NCI-H1694 treated with DMSO at 0.1 percent for 48 hours (cell line): ENCODE measurements at regions not wholly inside any gene's neighbourhood (a gene's known extent, or its start where the extent isn't known, plus 50 kb on each side); places are given as distances from the start of the nearest gene placed in this dataset.
A peak's percentile ranks its signal among the peaks of the same experiment; 100 is the strongest.
"Not testable (repeated sequence)": the region's sequence is repeated elsewhere in the genome, so short reads cannot be mapped to it uniquely, and the experiment has no call there.

ENCODE experiments used
- DNase-seq: peaks from one replicate; lab custom pipeline; 2025; lab: John Stamatoyannopoulos, UW

GRCh38 chr1:14259191-14259757 is 339.2 kb upstream of the KAZN start:
- DNase-seq, result no peak

DNA sequence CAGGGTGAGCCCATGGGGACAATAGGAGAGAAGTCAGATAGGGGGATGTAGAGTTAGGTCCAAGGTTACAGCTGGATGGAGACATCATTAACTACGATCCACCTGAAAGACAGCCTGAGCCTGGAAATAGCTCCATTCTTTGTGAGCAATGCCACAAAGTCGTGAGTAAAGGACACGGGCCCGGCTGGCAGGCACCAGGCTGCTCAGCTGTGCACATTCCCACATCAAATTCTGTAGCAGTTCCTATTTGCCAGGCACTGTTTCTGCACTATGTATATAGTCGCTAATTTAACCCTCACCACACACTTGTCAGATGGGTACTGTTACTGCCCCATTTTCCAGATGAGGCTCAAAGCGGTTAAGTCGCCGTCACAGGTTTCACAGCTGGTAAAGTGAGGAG is 338.0 kb upstream of the KAZN start:
- DNase-seq, result no peak

DNA sequence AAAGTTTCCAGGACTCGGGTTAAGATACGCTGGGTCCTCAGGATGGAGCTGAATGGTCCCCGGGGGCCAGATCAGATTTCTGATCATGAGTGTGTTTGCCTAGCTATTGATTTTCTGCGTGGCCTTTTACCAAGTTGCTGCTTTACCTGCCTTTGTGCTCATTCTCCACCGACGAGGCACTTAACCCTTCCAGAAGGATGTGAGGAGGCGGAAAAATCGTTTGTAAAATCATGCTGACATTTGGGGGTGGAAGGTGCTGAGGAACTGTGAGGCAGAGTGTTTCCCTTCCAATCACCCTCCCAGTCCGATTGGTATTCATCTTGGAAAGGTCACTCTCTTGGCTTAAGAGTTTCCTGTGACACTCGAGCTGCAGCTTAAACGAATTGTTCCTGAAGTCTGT is 337.1 kb upstream of the KAZN start:
- no peak for DNase-seq

DNA sequence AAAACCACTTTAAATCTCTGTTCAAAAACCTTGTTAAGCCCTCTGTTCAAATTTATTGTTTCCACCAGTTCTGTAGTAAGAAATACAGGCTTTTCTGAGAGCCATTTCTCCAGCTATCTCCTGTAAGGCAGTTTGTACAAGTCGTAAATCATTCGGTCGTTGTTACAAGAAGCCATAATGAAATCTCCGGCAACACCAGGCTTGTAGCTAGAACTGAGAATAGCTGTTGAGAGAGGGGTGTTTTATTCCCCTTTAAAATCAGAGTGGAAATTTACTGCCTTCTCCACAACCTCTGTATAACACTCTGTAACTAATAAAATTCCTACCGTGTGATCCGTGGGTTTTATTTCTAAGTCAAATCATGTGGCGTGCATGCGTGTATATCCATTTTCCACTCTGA is 335.8 kb upstream of the KAZN start:
- DNase-seq, result no peak

DNA sequence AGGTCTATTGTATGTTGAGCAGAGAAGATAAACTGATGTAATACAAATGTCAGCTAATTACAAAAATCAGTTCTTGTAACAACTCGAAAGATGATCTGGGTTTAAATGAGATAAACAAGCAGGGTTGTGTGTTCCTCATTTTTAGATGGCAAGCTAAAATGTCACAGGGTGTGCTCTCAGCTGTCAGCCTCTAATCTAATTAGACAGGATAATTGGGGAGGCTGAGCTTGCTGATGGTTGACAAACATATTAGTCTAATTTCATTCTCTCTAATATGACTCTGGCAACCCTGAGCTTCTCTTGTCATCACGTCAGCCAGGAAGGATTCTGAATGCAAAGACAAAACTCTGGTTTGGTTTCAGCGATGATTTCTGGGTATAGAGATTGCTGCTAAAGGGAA is 335.3 kb upstream of the KAZN start:
- DNase-seq, result peak; percentile 74

DNA sequence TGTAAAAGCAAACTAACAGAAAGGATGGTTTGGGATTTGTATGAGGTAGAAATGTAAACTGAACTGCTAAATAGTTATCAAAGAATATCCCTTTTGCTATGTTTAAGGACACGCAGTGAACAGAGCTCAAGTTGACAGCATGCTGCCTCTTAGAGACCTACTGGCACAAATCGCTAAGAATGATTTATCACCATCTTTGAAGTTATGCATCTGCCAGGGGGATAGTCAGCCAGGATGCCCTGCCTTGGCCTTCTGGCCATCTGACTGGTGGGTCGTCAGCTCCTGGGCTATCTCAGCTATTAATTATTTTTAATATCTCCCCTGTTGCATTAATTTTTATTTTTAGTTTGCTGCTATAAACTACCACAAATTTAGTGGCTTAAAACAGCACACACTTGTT is 334.8 kb upstream of the KAZN start:
- peak; percentile 73 for DNase-seq

GRCh38 chr1:14265495-14265894 is 333.0 kb upstream of the KAZN start:
- peak; percentile 37 for DNase-seq

- no peak for DNase-seq
Observed at GRCh38 chr1:14267991-14268390, 330.5 kb upstream of the KAZN start.

- DNase-seq, result no peak
Observed at GRCh38 chr1:14270821-14271220, 327.7 kb upstream of the KAZN start.

- no peak for DNase-seq
Observed at GRCh38 chr1:14273811-14274210, 324.7 kb upstream of the KAZN start.

DNA sequence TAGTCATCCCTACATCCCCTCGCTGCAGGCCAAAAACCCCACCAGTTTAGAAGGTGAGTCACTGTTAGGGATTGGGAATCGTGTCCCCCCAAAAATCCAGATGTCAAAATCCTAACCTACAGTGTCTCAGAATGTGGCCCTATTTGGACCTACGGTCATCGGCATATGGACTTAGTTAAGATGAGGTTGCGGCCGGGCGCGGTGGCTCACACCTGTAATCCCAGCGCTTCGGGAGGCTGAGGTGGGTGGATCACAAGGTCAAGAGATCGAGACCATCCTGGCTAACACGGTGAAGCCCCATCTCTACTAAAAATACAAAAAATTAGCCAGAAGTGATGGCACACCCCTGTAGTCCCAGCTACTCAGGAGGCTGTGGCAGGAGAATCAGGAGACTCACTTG is 318.6 kb upstream of the KAZN start:
- DNase-seq, result not testable (repeated sequence)

GRCh38 chr1:14280909-14281308 is 317.6 kb upstream of the KAZN start:
- DNase-seq, result no peak

GRCh38 chr1:14281412-14281811 is 317.1 kb upstream of the KAZN start:
- DNase-seq, result no peak

DNA sequence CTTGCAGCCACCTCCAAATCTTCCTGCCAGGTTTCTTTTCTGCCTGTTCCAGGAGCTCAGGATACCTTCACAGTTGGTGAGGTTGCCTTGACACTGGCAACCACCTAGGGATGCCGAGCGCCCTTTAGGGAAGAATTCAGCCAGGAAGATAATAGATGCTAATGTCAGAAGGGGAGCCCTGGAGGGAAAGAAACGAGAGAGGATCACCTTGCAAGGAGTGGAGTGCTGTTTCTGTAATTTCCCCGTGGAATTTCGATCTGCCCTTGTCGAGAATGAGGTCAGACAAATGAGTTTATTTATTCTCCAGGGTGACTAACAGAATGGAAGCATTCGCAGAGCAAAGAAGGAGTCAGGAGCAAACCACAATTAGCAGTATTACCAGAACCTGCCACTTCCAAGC is 315.8 kb upstream of the KAZN start:
- no peak for DNase-seq

DNA sequence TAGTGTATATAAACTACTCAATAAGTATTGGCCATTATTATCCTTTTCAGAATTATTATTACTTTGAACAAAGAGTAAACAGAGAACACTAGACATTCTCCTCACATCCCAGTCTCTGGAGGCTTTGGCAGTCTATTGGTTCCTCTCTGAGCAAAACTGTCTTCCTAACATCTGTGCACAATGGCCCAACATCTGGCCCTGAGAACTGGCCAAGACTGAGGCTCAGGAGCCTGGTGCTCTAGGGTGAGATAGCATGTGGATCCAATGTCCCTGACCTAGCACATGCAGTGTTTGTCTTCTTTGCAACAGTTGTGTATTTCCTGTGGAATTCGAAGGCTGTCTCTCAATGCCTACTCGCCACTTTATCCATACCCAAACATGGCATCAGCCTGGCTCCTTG is 313.2 kb upstream of the KAZN start:
- DNase-seq, result no peak

DNA sequence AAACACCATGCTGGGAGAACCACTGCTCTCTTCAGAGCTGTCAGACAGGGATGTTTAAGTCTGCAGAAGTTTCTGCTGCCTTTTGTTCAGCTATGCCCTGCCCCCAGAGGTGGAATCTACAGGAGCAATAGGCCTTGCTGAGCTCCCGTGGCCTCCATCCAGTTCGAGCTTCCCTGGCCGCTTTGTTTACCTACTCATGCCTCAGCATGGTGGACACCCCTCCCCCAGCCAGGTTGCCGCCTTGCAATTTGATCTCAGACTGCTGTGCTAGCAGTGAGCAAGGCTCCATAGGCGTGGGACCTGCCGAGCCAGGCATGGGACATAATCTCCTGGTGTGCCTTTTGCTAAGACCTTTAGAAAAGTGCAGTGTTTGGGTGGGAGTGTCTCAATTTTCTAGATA is 307.3 kb upstream of the KAZN start:
- DNase-seq, result not testable (repeated sequence)

DNA sequence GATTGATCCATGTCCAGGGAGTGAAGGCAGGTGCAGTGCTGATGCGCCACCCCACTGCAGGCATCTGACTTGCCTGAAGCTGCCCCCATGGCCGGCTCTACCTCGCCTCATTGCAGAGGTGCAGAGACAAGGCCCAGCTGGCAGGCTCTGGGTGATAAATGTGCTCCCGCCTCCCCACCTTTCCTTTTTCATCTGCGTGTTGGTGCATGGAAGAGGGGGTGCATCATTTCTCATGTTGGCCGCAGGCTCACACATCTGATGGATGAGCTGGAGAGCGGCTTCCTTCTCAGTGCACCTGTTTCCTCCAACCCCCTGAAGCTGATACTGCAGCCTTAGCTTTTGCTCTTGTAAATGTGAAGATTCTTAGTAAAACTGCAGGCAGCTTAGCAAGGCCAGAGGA is 306.0 kb upstream of the KAZN start:
- DNase-seq, result no peak

- no peak for DNase-seq
Observed at GRCh38 chr1:14294006-14294405, 304.5 kb upstream of the KAZN start.

DNA sequence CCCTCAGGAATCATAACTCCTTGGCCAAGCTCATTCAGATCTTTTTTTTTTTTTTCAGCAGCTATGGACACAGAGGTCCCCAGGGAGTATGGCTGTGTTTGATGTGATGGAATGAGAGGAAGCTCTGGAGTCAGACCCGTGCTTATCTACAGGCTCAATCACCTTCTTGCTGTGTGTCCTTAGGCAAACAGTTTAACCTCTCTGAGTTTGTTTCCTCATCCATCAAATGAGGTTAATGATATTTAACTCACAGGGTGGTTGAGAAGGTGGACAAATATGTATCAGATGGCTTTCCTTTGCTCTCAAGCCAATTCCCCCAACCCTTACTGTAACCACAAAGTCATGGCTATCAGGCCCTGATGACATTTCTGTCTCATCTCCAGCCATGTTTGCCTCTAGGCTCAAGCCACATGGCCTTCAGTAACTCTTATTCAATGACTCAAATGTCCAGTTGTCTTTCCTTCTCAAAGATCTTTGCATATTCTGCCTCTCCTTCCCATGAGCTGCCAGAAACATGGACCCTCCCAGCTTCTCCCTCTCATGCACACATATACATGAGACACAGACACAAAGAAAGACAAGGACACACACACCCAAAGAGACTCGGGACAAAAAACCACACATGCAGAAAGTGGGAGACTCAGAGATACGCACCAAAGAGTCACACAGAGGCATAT is 303.5 kb upstream of the KAZN start:
- no peak for DNase-seq

- no peak for DNase-seq
Observed at GRCh38 chr1:14296795-14297194, 301.7 kb upstream of the KAZN start.

DNA sequence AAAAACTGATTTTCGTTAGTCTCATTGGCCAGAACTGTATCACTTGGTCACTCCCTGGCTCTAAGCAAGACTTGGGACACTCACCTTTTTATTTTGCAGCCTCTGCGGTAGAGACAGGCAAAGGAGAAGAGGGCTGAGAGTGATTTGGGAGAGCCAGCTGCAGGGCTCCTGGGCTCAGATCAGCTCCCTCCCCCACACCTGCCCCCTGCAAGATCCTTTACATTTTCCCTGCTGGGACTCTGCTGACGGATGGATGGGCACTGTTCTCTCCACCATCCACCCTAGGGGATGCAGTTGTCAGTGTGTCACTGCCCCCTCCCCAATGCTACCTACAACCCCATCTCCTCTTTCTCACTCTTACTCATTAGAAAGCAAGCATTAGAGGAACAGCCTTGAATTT is 301.1 kb upstream of the KAZN start:
- DNase-seq, result no peak

DNA sequence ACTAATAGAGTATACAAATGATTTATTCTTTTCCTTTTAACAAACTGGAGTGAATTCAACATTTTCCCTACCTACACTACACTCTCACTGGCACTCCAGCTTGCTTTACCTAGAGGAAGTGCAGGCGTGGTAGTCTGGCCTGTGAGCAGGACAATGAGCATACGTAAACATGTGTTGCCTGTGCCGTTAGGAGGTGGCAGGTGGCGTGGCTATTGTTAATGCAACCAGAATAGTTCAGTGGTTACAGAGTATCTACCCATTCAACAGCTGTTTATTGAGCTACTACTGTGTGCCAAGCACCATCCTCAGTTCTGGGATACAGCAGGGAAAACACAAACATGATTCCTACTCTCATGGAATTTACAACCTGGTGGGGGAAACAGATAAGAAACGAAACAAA is 299.7 kb upstream of the KAZN start:
- DNase-seq, result no peak

- DNase-seq, result peak; percentile 63
Observed at GRCh38 chr1:14300991-14301703, 297.3 kb upstream of the KAZN start.

DNA sequence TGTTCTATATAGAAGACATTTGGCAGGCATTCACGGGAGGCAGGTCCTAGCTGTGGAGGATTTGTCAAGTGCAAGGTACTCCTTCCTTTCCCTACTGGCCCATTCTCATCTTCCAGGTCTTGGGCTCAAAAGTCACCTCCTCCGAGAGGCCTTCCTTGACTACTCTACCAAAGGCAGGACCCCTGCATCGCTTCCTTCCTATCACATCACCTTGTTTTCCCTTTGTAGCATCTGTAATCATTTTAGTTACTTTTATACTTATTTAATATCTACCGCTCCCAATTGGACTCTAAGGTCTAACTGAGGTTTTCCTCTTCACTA is 296.8 kb upstream of the KAZN start:
- DNase-seq, result no peak
